HFFc6 (cell line): ENCODE measurements at regions not wholly inside any gene's neighbourhood (a gene's known extent, or its start where the extent isn't known, plus 50 kb on each side); places are given as distances from the start of the nearest gene placed in this dataset.

Source experiments
- DNase-seq: peaks from one replicate; pipeline ENCODE4 v3.0.0-alpha.2; 2018
- H3K27ac Mint-ChIP-seq: 2 replicates; pipeline ENCODE4 v1.8.0; 2020; ENCODE audit warnings: mild to moderate bottlenecking, mixed read lengths
- H3K27me3 Mint-ChIP-seq: 2 replicates; pipeline ENCODE4 v1.8.0; 2021; ENCODE audit warnings: mild to moderate bottlenecking, moderate library complexity, mixed read lengths; ENCODE audit not compliant: insufficient read depth
- H3K36me3 Mint-ChIP-seq: 2 replicates; pipeline ENCODE4 v1.8.0; 2021; ENCODE audit warnings: low read depth, mixed read lengths
- H3K4me1 Mint-ChIP-seq: 2 replicates; pipeline ENCODE4 v1.8.0; 2020; ENCODE audit warnings: low read depth, mixed read lengths
- H3K4me3 Mint-ChIP-seq: 2 replicates; pipeline ENCODE4 v1.8.0; 2020; ENCODE audit warnings: mild to moderate bottlenecking, moderate library complexity, mixed read lengths
- H3K9me3 Mint-ChIP-seq: 2 replicates; pipeline ENCODE4 v1.8.0; 2020; ENCODE audit warnings: mild to moderate bottlenecking, mixed read lengths
- CTCF ChIP-seq: fragments of 200-600 bp; sonication (generic); IDR thresholded peaks from 2 replicates; pipeline ENCODE4 v1.5.0; 2021; ENCODE audit warnings: antibody characterized with exemption, mild to moderate bottlenecking

- Mint-ChIP-seq H3K27me3 (peaks cover 19% of the 10 kb centered on the region), H3K4me3 (peak overlapping the region; percentile 60), H3K9me3 (no peaks in the 10 kb centered on the region), H3K36me3 (no peaks in the 10 kb centered on the region), H3K27ac (peak overlapping the region; percentile 78), H3K4me1 (peaks cover 51% of the 10 kb centered on the region)
- TF ChIP-seq CTCF = no peak
- peak; percentile 76 for DNase-seq
Measured at GRCh38 chr21:38985568-38986378, 180.0 kb downstream of the ETS2 start.

GRCh38 chr21:38984982-38985567, 179.3 kb downstream of the ETS2 start:
- H3K4me1 Mint-ChIP-seq = peaks cover 45% of the 10 kb centered on the region
- peak overlapping the region; percentile 60 for H3K4me3 Mint-ChIP-seq
- peaks cover 20% of the 10 kb centered on the region for H3K27me3 Mint-ChIP-seq
- no peaks in the 10 kb centered on the region for H3K9me3 Mint-ChIP-seq
- DNase-seq = peak; percentile 86
- peak overlapping the region; percentile 78 for H3K27ac Mint-ChIP-seq
- TF ChIP-seq CTCF = no peak
- no peaks in the 10 kb centered on the region for H3K36me3 Mint-ChIP-seq

- no peak for DNase-seq
- H3K4me1 Mint-ChIP-seq = peaks cover 45% of the 10 kb centered on the region
- no peaks in the 10 kb centered on the region for H3K9me3 Mint-ChIP-seq
- H3K27me3 Mint-ChIP-seq = peaks cover 20% of the 10 kb centered on the region
- peak overlapping the region; percentile 60 for H3K4me3 Mint-ChIP-seq
- no peak for TF ChIP-seq CTCF
- H3K27ac Mint-ChIP-seq = peak overlapping the region; percentile 78
- no peaks in the 10 kb centered on the region for H3K36me3 Mint-ChIP-seq
Measured at GRCh38 chr21:38984568-38984967, 178.8 kb downstream of the ETS2 start.

GRCh38 chr21:38983560-38983959, 177.8 kb downstream of the ETS2 start:
- Mint-ChIP-seq H3K4me3 (no peak overlapping the region), H3K27me3 (peaks cover 11% of the 10 kb centered on the region), H3K4me1 (peaks cover 40% of the 10 kb centered on the region), H3K36me3 (no peaks in the 10 kb centered on the region), H3K27ac (no peak overlapping the region), H3K9me3 (no peaks in the 10 kb centered on the region)
- DNase-seq = no peak
- TF ChIP-seq CTCF = no peak

- no peak overlapping the region for H3K27ac Mint-ChIP-seq
- TF ChIP-seq CTCF = no peak
Measured at GRCh38 chr21:38982804-38983203, 177.1 kb downstream of the ETS2 start.

More at GRCh38 chr21:38982804-38983203, 177.1 kb downstream of the ETS2 start:
- DNase-seq = no peak
- Mint-ChIP-seq H3K4me3 (no peak overlapping the region), H3K36me3 (no peaks in the 10 kb centered on the region), H3K27me3 (peaks cover 11% of the 10 kb centered on the region), H3K9me3 (no peaks in the 10 kb centered on the region), H3K4me1 (peaks cover 40% of the 10 kb centered on the region)
